HEK293 (cell line): ENCODE measurements at regions not wholly inside any gene's neighbourhood (a gene's known extent, or its start where the extent isn't known, plus 50 kb on each side); places are given as distances from the start of the nearest gene placed in this dataset.

Source experiments
- BCL11B ChIP-seq: fragments of 450-650 bp; formaldehyde crosslinking; IDR thresholded peaks from 2 replicates; pipeline ENCODE4 v1.5.1; 2016; ENCODE audit warnings: low read depth, missing biosample characterization, missing genetic modification characterization
- CTCF ChIP-seq: fragments of 450-650 bp; formaldehyde crosslinking; IDR thresholded peaks from 2 replicates; pipeline ENCODE4 v1.5.1; 2016; ENCODE audit warnings: missing biosample characterization, missing genetic modification characterization
- MZF1 ChIP-seq: fragments of 450-650 bp; formaldehyde crosslinking; IDR thresholded peaks from 2 replicates; pipeline ENCODE4 v1.5.1; 2017; ENCODE audit warnings: missing biosample characterization, missing genetic modification characterization, borderline replicate concordance
- SCRT2 ChIP-seq: fragments of 450-650 bp; formaldehyde crosslinking; IDR thresholded peaks from 2 replicates; pipeline ENCODE4 v1.5.1; 2016; ENCODE audit warnings: missing biosample characterization, missing genetic modification characterization
- ZBTB10 ChIP-seq: fragments of 450-650 bp; formaldehyde crosslinking; IDR thresholded peaks from 2 replicates; pipeline ENCODE4 v1.5.1; 2016; ENCODE audit warnings: missing biosample characterization, missing genetic modification characterization
- ZBTB11 ChIP-seq: fragments of 450-650 bp; formaldehyde crosslinking; conservative IDR thresholded peaks from 2 replicates; pipeline ENCODE4 v1.5.1; 2016; ENCODE audit warnings: low read depth, missing biosample characterization, missing genetic modification characterization
- ZBTB26 ChIP-seq: fragments of 450-650 bp; formaldehyde crosslinking; optimal IDR thresholded peaks from 2 replicates; pipeline ENCODE3; 2016; ENCODE audit warnings: missing biosample characterization, mild to moderate bottlenecking, missing genetic modification characterization
- ZNF121 ChIP-seq: fragments of 450-650 bp; formaldehyde crosslinking; IDR thresholded peaks from 2 replicates; pipeline ENCODE4 v1.5.1; 2016; ENCODE audit warnings: missing biosample characterization, missing genetic modification characterization
- ZNF140 ChIP-seq: fragments of 450-650 bp; formaldehyde crosslinking; IDR thresholded peaks from 2 replicates; pipeline ENCODE4 v1.5.1; 2016; ENCODE audit warnings: missing biosample characterization, missing genetic modification characterization
- ZNF280D ChIP-seq: fragments of 450-650 bp; formaldehyde crosslinking; IDR thresholded peaks from 2 replicates; pipeline ENCODE4 v1.5.1; 2016; ENCODE audit warnings: missing biosample characterization, missing genetic modification characterization

- TF ChIP-seq ZBTB26: no peak
- TF ChIP-seq CTCF (tag by site-specific recombination): no peak
- no peak for TF ChIP-seq ZNF121 (tag by site-specific recombination)
- TF ChIP-seq ZNF140 (tag by site-specific recombination): no peak
- TF ChIP-seq ZBTB10: no peak
- TF ChIP-seq ZNF280D (tag by site-specific recombination): no peak
- TF ChIP-seq ZBTB11 (tag by site-specific recombination): no peak
- no peak for TF ChIP-seq BCL11B (tag by site-specific recombination)
- TF ChIP-seq SCRT2: no peak
- no peak for TF ChIP-seq MZF1 (tag by site-specific recombination)
These were observed 650.1 kb upstream of the VRK2 start for GRCh38 chr2:57396355-57397098.
